Heart left ventricle (tissue), 16 donors: ENCODE measurements at regions not wholly inside any gene's neighbourhood (a gene's known extent, or its start where the extent isn't known, plus 50 kb on each side); places are given as distances from the start of the nearest gene placed in this dataset.

ENCODE experiments used
- ATAC-seq, 4 donors: fragments of 200-7000 bp; cut with Tn5 transposase; one replicate each; pipeline ENCODE4 v1.9.1; 2020 to 2022; ENCODE audit warnings: moderate library complexity in 4 of 4, mild to moderate bottlenecking in 3 of 4, moderate number of reproducible peaks in 1 of 4
- DNase-seq, 5 donors: peaks; one replicate each; pipeline ENCODE4 v3.0.0-alpha.2; 2020
- H3K27ac ChIP-seq, 12 donors: fragments of 200-600 bp; sonication (generic) in 4 of 12; one replicate each; pipeline versions ENCODE4 v1.5.0 to v1.8.0; 2016 to 2022; ENCODE audit warnings: mild to moderate bottlenecking in 2 of 12
- H3K27me3 ChIP-seq, 9 donors: fragments of 200-600 bp; sonication (generic) in 2 of 9; one replicate each; pipeline versions ENCODE4 v1.5.1 to v1.8.0; 2016 to 2022; ENCODE audit warnings: mild to moderate bottlenecking in 3 of 9
- H3K36me3 ChIP-seq, 9 donors: fragments of 200-600 bp; sonication (generic) in 2 of 9; one replicate each; pipeline versions ENCODE4 v1.5.0 to v1.8.0; 2018 to 2022; ENCODE audit warnings: mild to moderate bottlenecking in 2 of 9
- H3K4me1 ChIP-seq, 12 donors: fragments of 200-600 bp; sonication (generic) in 4 of 12; one replicate each; pipeline versions ENCODE4 v1.5.0 to v1.8.0; 2016 to 2022; ENCODE audit warnings: mild to moderate bottlenecking in 3 of 12
- H3K4me3 ChIP-seq, 12 donors: fragments of 200-600 bp; sonication (generic) in 4 of 12; one replicate each; pipeline versions ENCODE4 v1.5.0 to v1.8.0; 2017 to 2022; ENCODE audit warnings: mild to moderate bottlenecking in 9 of 12, moderate library complexity in 4 of 12
- H3K9me3 ChIP-seq, 12 donors: fragments of 200-600 bp; sonication (generic) in 4 of 12; one replicate each; pipeline versions ENCODE4 v1.5.0 to v1.8.0; 2016 to 2022; ENCODE audit warnings: mild to moderate bottlenecking in 1 of 12
- CTCF ChIP-seq, 12 donors: fragments of 200-600 bp; sonication (generic) in 4 of 12; IDR thresholded peaks; one replicate each; pipeline versions ENCODE4 v1.5.0 to v1.8.0; 2018 to 2022; ENCODE audit warnings: antibody characterized with exemption in 12 of 12, mild to moderate bottlenecking in 5 of 12
- POLR2A ChIP-seq, 2 donors: fragments of 450-650 bp; IDR thresholded peaks; one replicate each; pipeline ENCODE4 v1.6.1; 2017; ENCODE audit warnings: antibody characterized with exemption in 2 of 2, mild to moderate bottlenecking in 2 of 2, moderate library complexity in 2 of 2
- WGBS, 4 donors: extraction: QIAGEN DNeasy Blood & Tissue Kit in 2 of 4; methylation state at CpG; one replicate each; pipeline versions ENCODE4 v1.1.5 to v1.1.7; 2013 to 2018; 5-methylcytosine and 5-hydroxymethylcytosine counted together
- intact Hi-C, 10 donors: fragments of 100-400 bp; cut with DNase I; formaldehyde crosslinking; loops; one replicate each; pipeline versions ENCODE4 v1.11.1 to v1.14.2; 2022
- donor health status: ischemic (EF 13 %, LVEDD 7.1; RV severe dilation, severe dysfunction).
- donor health status: healthy with polysubstance abuse.
- donor health status: DM: no; HTN: yes; CAD: no.
- donor health status: DM: no; HTN: no; CAD: no.
- donor health status: ischemic (EF 25% LVEDD 6.9; RV normal size, moderate dysfunction).
- donor health status: ischemic (EF 25% LVEDD 5.7; RV mildly dilated, moderate dysfunction).
- donor health status: healthy.
- donor health status: DM: yes; HTN: yes; CAD: no.
- donor health status: ischemic (EF 35%, LVEDD 5.7; RV mildly dilated, moderate dysfunction).
- donor health status: nonischemic (EF 11% LVEDD 7.7; RV severe dilation, severe dysfunction).
- donor health status: DM: yes; HTN: yes; CAD: no.
- donor health status: PGD.
- donor health status: ischemic (EF 29% LVEDD 5.4; RV normal size, mild dysfunction).
- donor health status: nonischemic (EF 23%, LVEDD 6.1; RV moderate dilation, normal function).

GRCh38 chr3:124207873-124208485 lies 216.1 kb upstream of the ROPN1 start:
- peak in 1 of 4 donors; percentile 42 for ATAC-seq
- 61 to 63% (median 62%) methylated on average over 5 of the region's 5 CpGs for WGBS, 4 donors
- intact Hi-C loops, result no loop called here

GRCh38 chr3:124209426-124209825 lies 217.5 kb upstream of the ROPN1 start:
- TF ChIP-seq CTCF (IDR thresholded peaks at IDR 0.05) (no peak), POLR2A (IDR thresholded peaks at IDR 0.05) (no peak)
- Histone ChIP-seq H3K27ac (no peak overlapping the region), H3K4me1 (peaks cover 0 to 13% (median 6%) of the 10 kb centered on the region in 12 donors), H3K27me3 (no peaks in the 10 kb centered on the region), H3K4me3 (no peak overlapping the region), H3K36me3 (no peaks in the 10 kb centered on the region), H3K9me3 (no peaks in the 10 kb centered on the region)
- intact Hi-C loops, result no loop called here
- WGBS, 4 donors, result 94 to 100% (median 97%) methylated on average over 2 of the region's 2 CpGs
- DNase-seq, result no peak
- ATAC-seq, result no peak

More at GRCh38 chr3:124207873-124208485, 216.1 kb upstream of the ROPN1 start:
- Histone ChIP-seq H3K4me1 (peaks cover 0 to 20% (median 12%) of the 10 kb centered on the region in 12 donors), H3K27me3 (no peaks in the 10 kb centered on the region), H3K27ac (no peak overlapping the region), H3K36me3 (no peaks in the 10 kb centered on the region), H3K4me3 (no peak overlapping the region), H3K9me3 (no peaks in the 10 kb centered on the region)
- DNase-seq, result no peak
- TF ChIP-seq CTCF (IDR thresholded peaks at IDR 0.05) (no peak), POLR2A (IDR thresholded peaks at IDR 0.05) (no peak)

- DNase-seq (no peak), ATAC-seq (no peak)
- TF ChIP-seq CTCF (IDR thresholded peaks at IDR 0.05), result no peak
- TF ChIP-seq POLR2A (IDR thresholded peaks at IDR 0.05), result no peak
- Histone ChIP-seq H3K27me3 (no peaks in the 10 kb centered on the region), H3K4me1 (peaks cover 0 to 13% (median 6%) of the 10 kb centered on the region in 12 donors), H3K4me3 (no peak overlapping the region), H3K9me3 (no peaks in the 10 kb centered on the region), H3K27ac (no peak overlapping the region), H3K36me3 (no peaks in the 10 kb centered on the region)
- intact Hi-C loops, result no loop called here
Observed at GRCh38 chr3:124210899-124211298, 219.0 kb upstream of the ROPN1 start.

- no peak overlapping the region for H3K4me3 ChIP-seq
- H3K4me1 ChIP-seq, result no peaks in the 10 kb centered on the region
- H3K27ac ChIP-seq, result no peak overlapping the region
- ATAC-seq (no peak), DNase-seq (no peak)
- TF ChIP-seq POLR2A (IDR thresholded peaks at IDR 0.05) (no peak), CTCF (IDR thresholded peaks at IDR 0.05) (no peak)
- no peaks in the 10 kb centered on the region for H3K27me3 ChIP-seq
- intact Hi-C loops, result no loop called here
- H3K36me3 ChIP-seq, result no peaks in the 10 kb centered on the region
- H3K9me3 ChIP-seq, result no peaks in the 10 kb centered on the region
Observed at GRCh38 chr3:124213641-124214040, 221.7 kb upstream of the ROPN1 start.
